Trophoblast cell (in vitro differentiated cells and primary cell): ENCODE measurements at regions not wholly inside any gene's neighbourhood (a gene's known extent, or its start where the extent isn't known, plus 50 kb on each side); places are given as distances from the start of the nearest gene placed in this dataset.
A peak's percentile ranks its signal among the peaks of the same experiment; 100 is the strongest.

ENCODE experiments used
- DNase-seq, 2 donors: peaks; one replicate each; pipeline ENCODE4 v3.0.0-alpha.2; 2016
- H2AFZ ChIP-seq: 2 replicates; pipeline ENCODE4 v1.6.1; 2013; ENCODE audit warnings: low read length, moderate library complexity, mild to moderate bottlenecking; ENCODE audit not compliant: insufficient read depth, poor library complexity
- H2AK5ac ChIP-seq: 2 replicates; pipeline ENCODE4 v1.6.1; 2013; ENCODE audit warnings: mild to moderate bottlenecking, low read length
- H2BK120ac ChIP-seq: 2 replicates; pipeline ENCODE4 v1.6.1; 2013; ENCODE audit warnings: low read length, mild to moderate bottlenecking, moderate library complexity; ENCODE audit not compliant: insufficient read depth, poor library complexity
- H2BK12ac ChIP-seq: 2 replicates; pipeline ENCODE4 v1.6.1; 2013; ENCODE audit warnings: mild to moderate bottlenecking, low read length, moderate library complexity
- H2BK5ac ChIP-seq: 2 replicates; pipeline ENCODE4 v1.6.1; 2013; ENCODE audit warnings: low read length, low read depth, moderate library complexity, mild to moderate bottlenecking; ENCODE audit not compliant: poor library complexity
- H3K14ac ChIP-seq: 2 replicates; pipeline ENCODE4 v1.6.1; 2013; ENCODE audit warnings: mild to moderate bottlenecking, low read length
- H3K18ac ChIP-seq: 2 replicates; pipeline ENCODE4 v1.6.1; 2013; ENCODE audit warnings: mild to moderate bottlenecking, low read length
- H3K23ac ChIP-seq: 2 replicates; pipeline ENCODE4 v1.6.1; 2013; ENCODE audit warnings: low read length
- H3K27ac ChIP-seq: 2 replicates; pipeline ENCODE4 v1.5.1; 2013; ENCODE audit warnings: low read depth, mild to moderate bottlenecking, inconsistent platforms, low read length, moderate library complexity
- H3K27me3 ChIP-seq: 2 replicates; pipeline ENCODE4 v1.6.1; 2013; ENCODE audit warnings: inconsistent platforms, mild to moderate bottlenecking, low read length, moderate library complexity; ENCODE audit not compliant: insufficient read depth
- H3K36me3 ChIP-seq, 2 experiments: 1 replicate in 1 of 2; 2 replicates in 1 of 2; pipeline ENCODE4 v1.6.1; 2013; ENCODE audit warnings: low read length in 2 of 2, mild to moderate bottlenecking in 2 of 2, moderate library complexity in 1 of 2; ENCODE audit not compliant: insufficient read depth in 2 of 2, control insufficient read depth in 1 of 2
- H3K4ac ChIP-seq: 2 replicates; pipeline ENCODE4 v1.6.1; 2013; ENCODE audit warnings: low read depth, mild to moderate bottlenecking, low read length, moderate library complexity
- H3K4me1 ChIP-seq, 2 experiments: 1 replicate in 1 of 2; 2 replicates in 1 of 2; pipeline ENCODE4 v1.6.1; 2013; ENCODE audit warnings: low read length in 2 of 2, mild to moderate bottlenecking in 2 of 2, moderate library complexity in 1 of 2; ENCODE audit not compliant: insufficient read depth in 2 of 2, control insufficient read depth in 1 of 2
- H3K4me2 ChIP-seq: 2 replicates; pipeline ENCODE4 v1.6.1; 2013; ENCODE audit warnings: inconsistent platforms, mild to moderate bottlenecking, low read length, moderate library complexity
- H3K4me3 ChIP-seq: 2 replicates; pipeline ENCODE4 v1.5.1; 2013; ENCODE audit warnings: mild to moderate bottlenecking, low read depth, low read length, inconsistent platforms
- H3K79me1 ChIP-seq: one replicate; pipeline ENCODE4 v1.6.1; 2013; ENCODE audit warnings: low read length
- H3K79me2 ChIP-seq: 2 replicates; pipeline ENCODE4 v1.6.1; 2013; ENCODE audit warnings: low read length, mild to moderate bottlenecking; ENCODE audit not compliant: control insufficient read depth, insufficient read depth, poor library complexity
- H3K9ac ChIP-seq: 2 replicates; pipeline ENCODE4 v1.6.1; 2013; ENCODE audit warnings: mild to moderate bottlenecking, low read length
- H3K9me3 ChIP-seq: 2 replicates; pipeline ENCODE4 v1.6.1; 2013; ENCODE audit warnings: low read depth, mild to moderate bottlenecking, control low read depth, inconsistent platforms, low read length; ENCODE audit not compliant: insufficient read depth
- H4K12ac ChIP-seq: 2 replicates; pipeline ENCODE4 v1.6.1; 2013; ENCODE audit warnings: low read depth, mild to moderate bottlenecking, low read length, moderate library complexity
- H4K8ac ChIP-seq: 2 replicates; pipeline ENCODE4 v1.6.1; 2013; ENCODE audit warnings: low read depth, mild to moderate bottlenecking, low read length, moderate library complexity
- H4K91ac ChIP-seq: one replicate; pipeline ENCODE4 v1.6.1; 2013; ENCODE audit warnings: low read depth, mild to moderate bottlenecking, low read length, moderate library complexity
- WGBS: extraction: QIAGEN DNeasy Blood & Tissue Kit; methylation state at CpG from one replicate; pipeline ENCODE4 v1.1.7; 2013; ENCODE audit warnings: missing lambda C conversion rate; ENCODE audit not compliant: insufficient read length, insufficient coverage; ENCODE audit errors: extremely low coverage; 5-methylcytosine and 5-hydroxymethylcytosine counted together

DNA sequence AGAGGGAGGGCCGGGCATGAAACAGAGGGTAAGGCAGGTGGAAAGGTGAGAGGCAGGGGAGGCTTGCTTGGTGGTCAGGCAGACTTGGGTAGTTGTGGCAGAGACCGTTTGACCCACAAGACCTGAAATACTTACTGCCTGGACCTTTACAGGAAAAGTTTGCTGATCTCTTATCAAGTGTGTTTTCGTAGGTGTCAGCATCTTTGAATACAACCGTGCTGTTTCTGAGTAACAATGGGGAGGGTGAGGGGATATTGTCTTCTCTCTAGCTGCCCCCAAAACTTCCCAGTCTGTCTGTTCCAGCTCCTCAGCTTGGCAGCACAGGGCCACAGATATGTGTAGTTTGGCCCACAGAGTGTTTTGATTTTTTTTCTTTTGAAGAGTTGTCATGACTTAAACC is 212.5 kb upstream of the MPHOSPH6 start:
- Histone ChIP-seq H4K91ac (no peak overlapping the region), H2AFZ (no peak overlapping the region), H3K4me3 (no peak overlapping the region), H2BK120ac (no peak overlapping the region), H3K23ac (no peak overlapping the region), H3K9ac (no peak overlapping the region), H4K12ac (no peak overlapping the region), H3K36me3 (no peaks in the 10 kb centered on the region), H3K9me3 (no peaks in the 10 kb centered on the region), H3K79me1 (no peaks in the 10 kb centered on the region), H2BK12ac (no peak overlapping the region), H3K18ac (no peak overlapping the region), H3K4me1 (no peaks in the 10 kb centered on the region), H2AK5ac (no peak overlapping the region), H2BK5ac (no peak overlapping the region), H3K4ac (no peak overlapping the region), H3K27me3 (no peaks in the 10 kb centered on the region), H3K14ac (no peak overlapping the region), H4K8ac (no peak overlapping the region), H3K27ac (no peak overlapping the region), H3K79me2 (no peaks in the 10 kb centered on the region), H3K4me2 (no peak overlapping the region)
- no CpG with 5 or more reads among the region's 4 CpGs for WGBS
- DNase-seq, result no peak

DNA sequence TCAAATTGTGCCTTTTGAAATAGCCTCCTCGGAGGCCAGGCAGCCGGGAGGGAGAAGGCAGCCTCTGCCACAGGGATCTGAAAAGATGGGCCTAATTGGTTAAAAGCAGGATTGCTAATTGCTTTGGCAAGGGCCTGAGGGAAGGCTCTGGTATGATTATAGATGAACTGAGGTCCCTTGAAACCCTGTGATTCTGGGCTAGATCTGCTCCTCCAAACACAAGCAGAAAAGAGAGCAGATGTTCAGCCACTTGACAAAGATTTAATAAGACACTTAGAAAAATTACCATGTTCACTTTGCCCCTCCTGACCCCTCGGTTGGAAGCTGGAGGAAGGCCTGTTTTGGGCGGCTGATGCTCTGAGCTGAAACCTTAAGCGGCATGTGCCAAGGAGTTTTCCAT is 209.5 kb upstream of the MPHOSPH6 start:
- Histone ChIP-seq H3K9me3 (no peaks in the 10 kb centered on the region), H3K27me3 (no peaks in the 10 kb centered on the region), H4K12ac (no peak overlapping the region), H3K27ac (no peak overlapping the region), H3K79me2 (no peaks in the 10 kb centered on the region), H2BK12ac (no peak overlapping the region), H3K36me3 (no peaks in the 10 kb centered on the region), H4K91ac (no peak overlapping the region), H2BK120ac (no peak overlapping the region), H3K79me1 (no peaks in the 10 kb centered on the region), H3K14ac (no peak overlapping the region), H3K4me1 (no peaks in the 10 kb centered on the region), H2AK5ac (no peak overlapping the region), H4K8ac (no peak overlapping the region), H3K18ac (no peak overlapping the region), H3K23ac (no peak overlapping the region), H2AFZ (no peak overlapping the region), H3K9ac (no peak overlapping the region), H3K4me3 (no peak overlapping the region), H2BK5ac (no peak overlapping the region), H3K4me2 (no peak overlapping the region), H3K4ac (no peak overlapping the region)
- no CpG with 5 or more reads among the region's 5 CpGs for WGBS
- DNase-seq, result no peak

DNA sequence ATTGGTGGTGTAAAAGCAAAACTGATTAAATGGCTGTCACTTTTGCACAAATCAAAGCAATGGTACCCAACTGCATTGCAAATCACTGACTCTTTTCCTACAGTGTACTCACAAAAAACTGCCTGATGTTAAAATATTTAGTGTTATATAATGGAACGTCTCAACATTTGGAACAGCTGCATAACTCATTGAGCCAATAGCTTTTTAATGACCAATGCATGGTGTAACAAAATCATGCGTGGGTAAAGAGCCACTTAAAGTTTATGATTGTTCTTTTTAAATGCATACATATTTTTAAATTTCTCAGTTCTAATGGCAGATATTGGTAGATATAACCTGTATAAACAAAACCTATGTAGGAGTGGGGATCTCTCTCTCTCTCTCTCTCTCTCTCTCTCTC is 204.0 kb upstream of the MPHOSPH6 start:
- H3K4ac ChIP-seq, result no peak overlapping the region
- H2BK12ac ChIP-seq, result no peak overlapping the region
- H3K79me2 ChIP-seq, result no peaks in the 10 kb centered on the region
- H3K14ac ChIP-seq, result no peak overlapping the region
- H3K36me3 ChIP-seq, result no peaks in the 10 kb centered on the region
- WGBS, result no CpG with 5 or more reads among the region's 2 CpGs
- no peak overlapping the region for H3K9ac ChIP-seq
- no peak overlapping the region for H2BK120ac ChIP-seq
- H3K23ac ChIP-seq, result no peak overlapping the region
- H2AK5ac ChIP-seq, result no peak overlapping the region
- no peaks in the 10 kb centered on the region for H3K79me1 ChIP-seq
- H4K12ac ChIP-seq, result no peak overlapping the region
- H3K4me2 ChIP-seq, result no peak overlapping the region
- H2BK5ac ChIP-seq, result no peak overlapping the region
- H3K27me3 ChIP-seq, result no peaks in the 10 kb centered on the region
- H3K4me3 ChIP-seq, result no peak overlapping the region
- H4K91ac ChIP-seq, result no peak overlapping the region
- DNase-seq, result no peak
- no peak overlapping the region for H3K27ac ChIP-seq
- no peak overlapping the region for H4K8ac ChIP-seq
- no peaks in the 10 kb centered on the region for H3K4me1 ChIP-seq
- H2AFZ ChIP-seq, result no peak overlapping the region
- H3K18ac ChIP-seq, result no peak overlapping the region
- no peaks in the 10 kb centered on the region for H3K9me3 ChIP-seq

DNA sequence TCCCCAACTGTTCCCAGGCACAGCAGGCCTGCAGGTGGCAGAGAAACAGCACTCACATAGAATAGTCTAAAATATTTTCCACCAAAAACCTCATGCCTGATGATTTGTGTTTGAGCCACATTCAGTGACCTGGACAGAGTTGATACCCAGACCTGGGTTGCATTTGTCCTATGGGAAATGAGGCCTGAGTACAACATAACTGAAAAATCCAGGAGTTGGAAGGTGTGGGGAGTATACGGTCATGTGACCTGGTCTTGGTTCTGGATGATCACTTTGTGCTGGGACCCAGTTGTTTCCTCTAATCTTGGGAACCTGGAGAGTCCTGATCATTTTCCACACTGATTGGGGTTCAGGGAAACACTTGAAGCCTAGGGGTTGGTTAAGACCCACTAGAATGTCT is 200.3 kb upstream of the MPHOSPH6 start:
- Histone ChIP-seq H3K27ac (no peak overlapping the region), H3K27me3 (no peaks in the 10 kb centered on the region), H3K4me3 (no peak overlapping the region), H3K18ac (no peak overlapping the region), H3K14ac (no peak overlapping the region), H2AFZ (no peak overlapping the region), H4K8ac (no peak overlapping the region), H3K36me3 (no peaks in the 10 kb centered on the region), H3K79me2 (no peaks in the 10 kb centered on the region), H3K9me3 (no peaks in the 10 kb centered on the region), H3K4me1 (no peaks in the 10 kb centered on the region), H3K4ac (no peak overlapping the region), H2BK120ac (no peak overlapping the region), H3K9ac (no peak overlapping the region), H4K91ac (no peak overlapping the region), H2BK5ac (no peak overlapping the region), H3K23ac (no peak overlapping the region), H3K79me1 (no peaks in the 10 kb centered on the region), H3K4me2 (no peak overlapping the region), H2BK12ac (no peak overlapping the region), H4K12ac (no peak overlapping the region), H2AK5ac (no peak overlapping the region)
- WGBS, result no CpG with 5 or more reads among the region's 1 CpG
- DNase-seq, result no peak

DNA sequence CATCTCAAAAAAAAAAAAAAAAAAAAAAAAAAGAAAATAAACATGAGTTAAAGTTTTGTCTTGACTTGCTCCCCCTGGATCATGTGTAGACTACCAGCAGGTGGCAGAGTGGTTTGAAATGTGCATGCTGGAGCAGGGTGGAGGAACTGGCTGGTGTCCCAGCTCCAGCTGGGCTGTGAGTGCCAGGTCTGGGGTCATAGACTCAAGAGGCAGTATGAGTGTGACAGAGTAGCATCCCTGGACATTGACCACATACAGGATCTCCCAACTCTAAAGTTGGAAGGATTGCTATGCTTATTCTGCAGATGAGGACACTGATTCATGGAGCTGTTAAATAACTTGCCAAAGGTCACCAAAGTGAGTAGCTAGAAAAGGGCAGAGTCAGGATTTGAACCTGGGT is 198.0 kb upstream of the MPHOSPH6 start:
- Histone ChIP-seq H3K23ac (no peak overlapping the region), H3K27ac (no peak overlapping the region), H3K79me2 (no peaks in the 10 kb centered on the region), H3K18ac (no peak overlapping the region), H3K79me1 (no peaks in the 10 kb centered on the region), H3K4me2 (no peak overlapping the region), H2BK120ac (no peak overlapping the region), H3K4me3 (no peak overlapping the region), H2AK5ac (no peak overlapping the region), H2AFZ (no peak overlapping the region), H3K4ac (no peak overlapping the region), H3K27me3 (no peaks in the 10 kb centered on the region), H3K14ac (no peak overlapping the region), H3K36me3 (no peaks in the 10 kb centered on the region), H2BK5ac (no peak overlapping the region), H3K9me3 (no peaks in the 10 kb centered on the region), H4K12ac (no peak overlapping the region), H4K91ac (no peak overlapping the region), H3K9ac (no peak overlapping the region), H2BK12ac (no peak overlapping the region), H4K8ac (no peak overlapping the region), H3K4me1 (no peaks in the 10 kb centered on the region)
- DNase-seq, result peak in 1 of 2 donors; percentile 19
